Adrenal gland (tissue), 5 donors: ENCODE measurements at regions not wholly inside any gene's neighbourhood (a gene's known extent, or its start where the extent isn't known, plus 50 kb on each side); places are given as distances from the start of the nearest gene placed in this dataset.

Experiments used
- CTCF ChIP-seq, 6 experiments: fragments of 450-650 bp in 4 of 6; fragments of 200-600 bp in 2 of 6; sonication (generic) in 1 of 6; IDR thresholded peaks; 1 replicate in 5 of 6; 2 replicates in 1 of 6; pipeline versions ENCODE4 v1.5.1 to v1.8.0; 2016 to 2021; ENCODE audit warnings: antibody characterized with exemption in 6 of 6, mild to moderate bottlenecking in 2 of 6, moderate library complexity in 1 of 6
- POLR2A ChIP-seq, 2 donors: fragments of 450-650 bp; IDR thresholded peaks; one replicate each; pipeline ENCODE4 v1.6.1; 2017; ENCODE audit warnings: antibody characterized with exemption in 2 of 2, mild to moderate bottlenecking in 2 of 2, moderate library complexity in 1 of 2
- donor health status: DM: no; HTN: no; CAD: no.

GRCh38 chr5:143596824-143597223 is 193.3 kb upstream of the NR3C1 start:
- no peak for TF ChIP-seq CTCF (IDR thresholded peaks at IDR 0.05)
- no peak for TF ChIP-seq POLR2A (IDR thresholded peaks at IDR 0.05)
